BJ (cell line): ENCODE measurements at regions not wholly inside any gene's neighbourhood (a gene's known extent, or its start where the extent isn't known, plus 50 kb on each side); places are given as distances from the start of the nearest gene placed in this dataset.

ENCODE experiments used
- CTCF ChIA-PET: fragments of 350-600 bp; formaldehyde crosslinking; extraction: SDS; loops from one replicate; lab custom pipeline; 2021; ENCODE audit warnings: antibody characterized with exemption, inconsistent platforms; lab: Yijun Ruan, JAX
- POLR2A ChIA-PET: fragments of 300-600 bp; sonication (Branson Sonifier 250); formaldehyde crosslinking; extraction: SDS; loops from one replicate; lab custom pipeline; 2021; ENCODE audit warnings: antibody characterized with exemption; lab: Charles Lee
- DNase-seq: peaks from one replicate; pipeline ENCODE4 v3.0.0-alpha.2; 2011; ENCODE audit warnings: low read depth
- H3K27me3 ChIP-seq: 2 replicates; pipeline ENCODE4 v1.6.0; 2011; ENCODE audit warnings: low read length; ENCODE audit not compliant: control insufficient read depth, insufficient read depth
- H3K36me3 ChIP-seq: 2 replicates; pipeline ENCODE4 v1.5.1; 2011; ENCODE audit warnings: low read length; ENCODE audit not compliant: control insufficient read depth, insufficient read depth
- H3K4me3 ChIP-seq: 2 replicates; pipeline ENCODE4 v1.5.1; 2011; ENCODE audit warnings: low read depth, mild to moderate bottlenecking, control low read depth, low read length
- TF ChIP-seq, protein P1 (sequence below): IDR thresholded peaks from 2 replicates; pipeline ENCODE4 v1.5.1; 2011; ENCODE audit warnings: low read depth, mild to moderate bottlenecking, control low read depth, inconsistent platforms, low read length, moderate library complexity; ENCODE audit not compliant: insufficient read depth

DNA sequence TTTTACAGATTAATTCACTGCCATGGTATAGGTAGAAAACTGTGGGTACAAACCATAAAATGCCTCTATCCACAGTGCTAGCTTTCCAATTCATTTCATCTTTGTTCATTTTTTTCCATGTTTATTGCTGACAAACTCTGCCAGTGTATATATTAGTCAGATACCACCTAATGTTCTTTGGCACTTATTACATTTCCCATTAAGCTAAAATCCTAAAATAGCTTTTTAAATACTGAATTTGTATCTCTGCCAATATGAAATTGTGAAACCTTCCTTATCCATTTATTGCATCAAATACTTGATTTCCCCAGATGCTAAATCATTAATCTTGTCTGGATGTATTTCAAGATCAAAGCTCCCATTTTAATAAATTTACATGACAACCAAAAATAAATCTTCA, 150.1 kb upstream of the FSCB start:
- TF ChIP-seq, protein P1, sequence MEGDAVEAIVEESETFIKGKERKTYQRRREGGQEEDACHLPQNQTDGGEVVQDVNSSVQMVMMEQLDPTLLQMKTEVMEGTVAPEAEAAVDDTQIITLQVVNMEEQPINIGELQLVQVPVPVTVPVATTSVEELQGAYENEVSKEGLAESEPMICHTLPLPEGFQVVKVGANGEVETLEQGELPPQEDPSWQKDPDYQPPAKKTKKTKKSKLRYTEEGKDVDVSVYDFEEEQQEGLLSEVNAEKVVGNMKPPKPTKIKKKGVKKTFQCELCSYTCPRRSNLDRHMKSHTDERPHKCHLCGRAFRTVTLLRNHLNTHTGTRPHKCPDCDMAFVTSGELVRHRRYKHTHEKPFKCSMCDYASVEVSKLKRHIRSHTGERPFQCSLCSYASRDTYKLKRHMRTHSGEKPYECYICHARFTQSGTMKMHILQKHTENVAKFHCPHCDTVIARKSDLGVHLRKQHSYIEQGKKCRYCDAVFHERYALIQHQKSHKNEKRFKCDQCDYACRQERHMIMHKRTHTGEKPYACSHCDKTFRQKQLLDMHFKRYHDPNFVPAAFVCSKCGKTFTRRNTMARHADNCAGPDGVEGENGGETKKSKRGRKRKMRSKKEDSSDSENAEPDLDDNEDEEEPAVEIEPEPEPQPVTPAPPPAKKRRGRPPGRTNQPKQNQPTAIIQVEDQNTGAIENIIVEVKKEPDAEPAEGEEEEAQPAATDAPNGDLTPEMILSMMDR: no peak
- Histone ChIP-seq H3K27me3 (no peaks in the 10 kb centered on the region), H3K4me3 (no peak overlapping the region), H3K36me3 (no peaks in the 10 kb centered on the region)
- POLR2A ChIA-PET: no interaction called here
- CTCF ChIA-PET: no interaction called here
- no peak for DNase-seq

DNA sequence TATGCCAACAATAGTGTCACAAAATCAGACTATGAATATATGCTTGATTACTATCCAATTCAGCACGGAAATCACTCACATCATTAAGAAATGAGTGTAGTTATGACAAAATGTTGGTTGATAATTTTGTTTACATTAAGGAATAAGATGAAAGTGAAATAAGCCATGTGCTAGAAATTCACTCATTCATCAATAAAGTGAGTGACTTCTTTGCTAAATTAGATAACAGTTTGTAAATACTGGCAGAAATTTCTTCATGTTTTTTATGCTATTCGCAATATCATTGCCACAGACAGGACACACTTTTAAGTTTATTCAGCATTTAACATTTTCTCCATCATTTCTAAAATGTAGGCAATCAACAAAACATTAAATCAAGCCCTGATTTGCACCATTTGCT, 147.5 kb upstream of the FSCB start:
- H3K4me3 ChIP-seq: no peak overlapping the region
- POLR2A ChIA-PET: no interaction called here
- CTCF ChIA-PET: no interaction called here
- TF ChIP-seq, protein P1: no peak
- no peaks in the 10 kb centered on the region for H3K36me3 ChIP-seq
- no peaks in the 10 kb centered on the region for H3K27me3 ChIP-seq
- no peak for DNase-seq

GRCh38 chr14:44653641-44654040, 146.6 kb upstream of the FSCB start:
- ChIA-PET CTCF (interaction anchor here (0.6 kb wide), 1 partner anchor 258 kb away, joined by 3 read pairs; no protein-coding TSS in a partner anchor), POLR2A (no interaction called here)
- TF ChIP-seq, protein P1: no peak
- Histone ChIP-seq H3K27me3 (no peaks in the 10 kb centered on the region), H3K36me3 (no peaks in the 10 kb centered on the region), H3K4me3 (no peak overlapping the region)
- no peak for DNase-seq

DNA sequence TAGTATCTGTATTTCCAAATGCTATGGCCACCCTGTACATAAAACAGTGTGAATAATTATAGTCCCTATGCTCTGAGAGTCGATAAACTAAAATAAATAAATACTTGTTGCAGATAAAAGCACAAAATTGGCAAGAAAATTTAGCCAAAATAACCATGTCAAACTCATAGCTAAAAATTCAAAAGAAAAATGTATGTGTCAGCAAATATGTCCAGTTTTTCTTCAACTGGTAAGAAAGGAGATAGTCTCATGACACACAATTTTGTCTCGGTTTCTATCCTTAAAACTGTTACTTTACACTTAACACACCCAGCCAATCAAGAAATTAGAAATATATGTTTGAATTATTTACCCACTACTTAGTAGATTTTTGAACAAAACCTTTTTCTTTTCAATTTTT, 145.6 kb upstream of the FSCB start:
- ChIA-PET CTCF (no interaction called here), POLR2A (no interaction called here)
- TF ChIP-seq, protein P1: no peak

GRCh38 chr14:44649061-44649460, 142.0 kb upstream of the FSCB start:
- DNase-seq: no peak
- Histone ChIP-seq H3K27me3 (no peaks in the 10 kb centered on the region), H3K36me3 (no peaks in the 10 kb centered on the region), H3K4me3 (no peak overlapping the region)
- ChIA-PET POLR2A (no interaction called here), CTCF (no interaction called here)
- TF ChIP-seq, protein P1: no peak

More for the DNA sequence above, 145.6 kb upstream of the FSCB start:
- H3K4me3 ChIP-seq: no peak overlapping the region
- DNase-seq: no peak
- H3K27me3 ChIP-seq: no peaks in the 10 kb centered on the region
- no peaks in the 10 kb centered on the region for H3K36me3 ChIP-seq
